Fibroblast of mammary gland (primary cell): ENCODE measurements at regions not wholly inside any gene's neighbourhood (a gene's known extent, or its start where the extent isn't known, plus 50 kb on each side); places are given as distances from the start of the nearest gene placed in this dataset.

Experiments used
- DNase-seq: peaks from one replicate; pipeline ENCODE4 v3.0.0-alpha.2; 2010; ENCODE audit warnings: low read depth
- H3K4me3 ChIP-seq: 2 replicates; pipeline ENCODE4 v1.5.1; 2011; ENCODE audit warnings: low read depth, mild to moderate bottlenecking, low read length, moderate library complexity; ENCODE audit not compliant: control insufficient read depth
- TF ChIP-seq, protein P1 (sequence below): conservative IDR thresholded peaks from 2 replicates; pipeline ENCODE4 v1.5.1; 2011; ENCODE audit warnings: low read depth, low read length, inconsistent platforms; ENCODE audit not compliant: control insufficient read depth, insufficient read depth

GRCh38 chr12:124458220-124458991, 109.0 kb downstream of the NCOR2 start:
- TF ChIP-seq, protein P1, sequence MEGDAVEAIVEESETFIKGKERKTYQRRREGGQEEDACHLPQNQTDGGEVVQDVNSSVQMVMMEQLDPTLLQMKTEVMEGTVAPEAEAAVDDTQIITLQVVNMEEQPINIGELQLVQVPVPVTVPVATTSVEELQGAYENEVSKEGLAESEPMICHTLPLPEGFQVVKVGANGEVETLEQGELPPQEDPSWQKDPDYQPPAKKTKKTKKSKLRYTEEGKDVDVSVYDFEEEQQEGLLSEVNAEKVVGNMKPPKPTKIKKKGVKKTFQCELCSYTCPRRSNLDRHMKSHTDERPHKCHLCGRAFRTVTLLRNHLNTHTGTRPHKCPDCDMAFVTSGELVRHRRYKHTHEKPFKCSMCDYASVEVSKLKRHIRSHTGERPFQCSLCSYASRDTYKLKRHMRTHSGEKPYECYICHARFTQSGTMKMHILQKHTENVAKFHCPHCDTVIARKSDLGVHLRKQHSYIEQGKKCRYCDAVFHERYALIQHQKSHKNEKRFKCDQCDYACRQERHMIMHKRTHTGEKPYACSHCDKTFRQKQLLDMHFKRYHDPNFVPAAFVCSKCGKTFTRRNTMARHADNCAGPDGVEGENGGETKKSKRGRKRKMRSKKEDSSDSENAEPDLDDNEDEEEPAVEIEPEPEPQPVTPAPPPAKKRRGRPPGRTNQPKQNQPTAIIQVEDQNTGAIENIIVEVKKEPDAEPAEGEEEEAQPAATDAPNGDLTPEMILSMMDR, result no peak
- H3K4me3 ChIP-seq, result no peak overlapping the region
- DNase-seq, result no peak

GRCh38 chr12:124457287-124458219, 109.9 kb downstream of the NCOR2 start:
- TF ChIP-seq, protein P1, result no peak
- H3K4me3 ChIP-seq, result no peak overlapping the region
- peak; percentile 61 for DNase-seq

DNA sequence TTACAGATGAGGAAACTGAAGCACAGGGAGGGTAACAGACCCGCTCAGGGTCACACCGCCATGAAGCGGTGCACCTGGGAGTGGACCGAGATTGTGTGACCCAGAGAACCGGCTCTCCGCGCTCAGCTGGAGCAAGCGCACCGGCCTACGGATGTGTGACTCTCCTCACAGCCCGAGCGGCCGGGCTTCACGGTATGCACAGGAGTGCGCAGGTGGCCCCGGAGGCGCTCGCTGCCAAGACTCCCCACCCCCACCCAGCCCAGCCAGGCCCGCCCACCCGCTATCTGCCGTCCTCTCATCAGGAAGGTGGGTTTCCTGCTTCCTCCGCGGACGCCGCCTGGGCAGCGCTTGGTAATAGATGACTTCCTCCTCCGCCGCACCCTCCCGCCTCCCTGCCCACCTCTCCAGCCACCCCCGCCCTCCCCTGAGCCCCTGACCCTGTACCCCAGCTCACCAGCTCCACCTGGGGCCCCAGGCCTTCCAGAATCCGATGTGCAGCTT, 110.7 kb downstream of the NCOR2 start:
- H3K4me3 ChIP-seq, result no peak overlapping the region

DNA sequence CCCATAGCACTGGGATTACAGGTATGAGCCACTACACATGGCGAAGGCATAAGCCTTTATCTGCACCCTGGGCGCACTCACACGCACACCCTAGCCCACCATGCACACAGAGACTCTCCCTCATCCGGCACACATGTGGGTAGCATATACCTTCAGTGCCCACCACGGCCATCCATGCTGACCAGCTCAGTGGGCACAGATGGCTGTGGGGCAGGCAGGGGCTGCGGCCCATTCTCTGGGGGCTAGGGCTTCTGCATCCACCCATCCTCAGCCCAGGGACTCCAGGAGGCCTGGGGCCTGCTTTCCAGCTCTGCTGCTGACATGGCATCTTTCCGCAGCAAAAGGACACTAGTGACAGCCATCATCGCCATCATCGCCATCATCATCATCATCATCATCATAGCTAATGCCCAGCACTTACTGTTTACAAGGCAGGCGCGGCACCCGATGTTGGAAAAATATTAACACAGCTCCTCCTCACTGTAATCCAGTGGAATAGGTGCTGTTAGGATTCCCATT, 111.2 kb downstream of the NCOR2 start:
- no peak for DNase-seq
- TF ChIP-seq, protein P1, result no peak
- no peak overlapping the region for H3K4me3 ChIP-seq

More for the DNA sequence above, 110.7 kb downstream of the NCOR2 start:
- TF ChIP-seq, protein P1, result no peak
- DNase-seq, result no peak

- H3K4me3 ChIP-seq, result no peak overlapping the region
- no peak for DNase-seq
- TF ChIP-seq, protein P1, result no peak
Measured at GRCh38 chr12:124455336-124455735, 112.1 kb downstream of the NCOR2 start.

GRCh38 chr12:124454735-124455134, 112.7 kb downstream of the NCOR2 start:
- no peak overlapping the region for H3K4me3 ChIP-seq
- TF ChIP-seq, protein P1, result no peak
- peak; percentile 75 for DNase-seq
